Calu3 (cell line): ENCODE measurements at regions not wholly inside any gene's neighbourhood (a gene's known extent, or its start where the extent isn't known, plus 50 kb on each side); places are given as distances from the start of the nearest gene placed in this dataset.

Experiments
- BruUV-seq: library from RNA; stranded (reverse); fragments of 400-500 nt; replicated peaks from 2 replicates; lab custom pipeline; 2021; lab: Mats Ljungman, UMichigan
- CTCF ChIA-PET: fragments of 300-600 bp; sonication (Branson Sonifier 250); formaldehyde crosslinking; loops from one replicate; lab custom pipeline; 2022; ENCODE audit warnings: antibody characterized with exemption; lab: Charles Lee
- DNase-seq: peaks from one replicate; pipeline ENCODE4 v3.0.0; 2022
- H3K27ac Mint-ChIP-seq: one replicate; pipeline ENCODE4 v1.8.0; 2022; ENCODE audit warnings: mixed read lengths; ENCODE audit not compliant: unreplicated experiment
- H3K27me3 Mint-ChIP-seq: one replicate; pipeline ENCODE4 v1.8.0; 2022; ENCODE audit warnings: mixed read lengths; ENCODE audit not compliant: unreplicated experiment
- H3K36me3 Mint-ChIP-seq: one replicate; pipeline ENCODE4 v1.8.0; 2022; ENCODE audit warnings: mild to moderate bottlenecking, moderate library complexity, mixed read lengths; ENCODE audit not compliant: insufficient read depth, unreplicated experiment
- H3K4me1 Mint-ChIP-seq: one replicate; pipeline ENCODE4 v1.8.0; 2022; ENCODE audit warnings: mild to moderate bottlenecking, low read depth, mixed read lengths; ENCODE audit not compliant: unreplicated experiment
- H3K4me3 Mint-ChIP-seq: one replicate; pipeline ENCODE4 v1.8.0; 2022; ENCODE audit warnings: mild to moderate bottlenecking, low read depth, moderate library complexity, mixed read lengths; ENCODE audit not compliant: unreplicated experiment
- H3K9me3 Mint-ChIP-seq: one replicate; pipeline ENCODE4 v1.8.0; 2022; ENCODE audit warnings: low read depth, mixed read lengths; ENCODE audit not compliant: unreplicated experiment
- CTCF ChIP-seq: fragments of 200-600 bp; IDR thresholded peaks from one replicate; pipeline ENCODE4 v1.8.0; 2022; ENCODE audit warnings: antibody characterized with exemption; ENCODE audit not compliant: unreplicated experiment
- intact Hi-C: fragments of 100-400 bp; cut with micrococcal nuclease; formaldehyde crosslinking; loops from one replicate; pipeline ENCODE4 v1.10.0; 2022; ENCODE audit not compliant: unreplicated experiment

- no peak overlapping the region for H3K4me3 Mint-ChIP-seq
- H3K9me3 Mint-ChIP-seq: no peaks in the 10 kb centered on the region
- BruUV-seq: no TSS peak
- peaks cover 21% of the 10 kb centered on the region for H3K4me1 Mint-ChIP-seq
- H3K36me3 Mint-ChIP-seq: no peaks in the 10 kb centered on the region
- TF ChIP-seq CTCF: no peak
- intact Hi-C loops: no loop called here
- no peaks in the 10 kb centered on the region for H3K27me3 Mint-ChIP-seq
- CTCF ChIA-PET: no interaction called here
- DNase-seq: no peak
- H3K27ac Mint-ChIP-seq: no peak overlapping the region
Measured at GRCh38 chr5:56763711-56764466, 51.5 kb upstream of the MAP3K1 start.

- no TSS peak for BruUV-seq
- no peak for DNase-seq
- Mint-ChIP-seq H3K27ac (no peak overlapping the region), H3K9me3 (no peaks in the 10 kb centered on the region), H3K27me3 (no peaks in the 10 kb centered on the region), H3K36me3 (no peaks in the 10 kb centered on the region), H3K4me1 (peaks cover 21% of the 10 kb centered on the region), H3K4me3 (no peak overlapping the region)
- CTCF ChIA-PET: no interaction called here
- intact Hi-C loops: no loop called here
- no peak for TF ChIP-seq CTCF
Measured at GRCh38 chr5:56763182-56763581, 52.2 kb upstream of the MAP3K1 start.

- H3K4me3 Mint-ChIP-seq: no peak overlapping the region
- BruUV-seq: no TSS peak
- intact Hi-C loops: no loop called here
- no peak for DNase-seq
- peaks cover 32% of the 10 kb centered on the region for H3K4me1 Mint-ChIP-seq
- CTCF ChIA-PET: no interaction called here
- no peak for TF ChIP-seq CTCF
- no peak overlapping the region for H3K27ac Mint-ChIP-seq
- H3K9me3 Mint-ChIP-seq: no peaks in the 10 kb centered on the region
- no peaks in the 10 kb centered on the region for H3K36me3 Mint-ChIP-seq
- no peaks in the 10 kb centered on the region for H3K27me3 Mint-ChIP-seq
Measured at GRCh38 chr5:56761151-56761885, 54.0 kb upstream of the MAP3K1 start.

GRCh38 chr5:56760723-56761122 lies 54.6 kb upstream of the MAP3K1 start:
- H3K4me1 Mint-ChIP-seq: peaks cover 32% of the 10 kb centered on the region
- H3K36me3 Mint-ChIP-seq: no peaks in the 10 kb centered on the region
- H3K27ac Mint-ChIP-seq: no peak overlapping the region
- no TSS peak for BruUV-seq
- intact Hi-C loops: no loop called here
- CTCF ChIA-PET: no interaction called here
- DNase-seq: no peak
- no peak overlapping the region for H3K4me3 Mint-ChIP-seq
- H3K9me3 Mint-ChIP-seq: no peaks in the 10 kb centered on the region
- H3K27me3 Mint-ChIP-seq: no peaks in the 10 kb centered on the region
- no peak for TF ChIP-seq CTCF
